ENCODE measurements at regions not wholly inside any gene's neighbourhood (a gene's known extent, or its start where the extent isn't known, plus 50 kb on each side); places are given as distances from the start of the nearest gene placed in this dataset.
"Not testable (repeated sequence)": the region's sequence is repeated elsewhere in the genome, so short reads cannot be mapped to it uniquely, and the experiment has no call there.

DNA sequence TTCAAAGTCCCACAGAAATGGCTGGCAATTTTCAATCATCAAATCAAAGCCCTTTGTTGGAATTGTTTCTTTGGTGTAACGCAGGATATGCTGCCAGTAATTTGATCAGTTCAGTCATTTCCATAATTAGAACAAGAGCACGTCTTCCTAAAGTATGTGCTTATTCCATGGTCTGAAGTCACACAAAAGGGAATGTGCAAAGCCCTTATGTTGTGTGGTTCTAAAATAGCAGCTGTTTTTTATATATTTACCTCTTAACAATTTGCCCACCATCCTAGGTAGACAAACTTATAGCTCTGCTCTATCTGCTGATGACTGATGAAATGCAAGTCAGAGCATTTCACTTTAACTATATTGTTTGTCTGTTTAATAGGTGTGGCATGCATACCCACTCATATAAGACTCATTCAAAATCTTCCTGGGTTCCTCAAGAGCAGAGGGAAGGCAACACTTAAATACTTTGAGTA is 176.1 kb upstream of the SLC38A2 start:
- DNase-seq (ENCODE audit: low read depth): peak; percentile 42

GRCh38 chr12:46547421-46548354 is 175.1 kb upstream of the SLC38A2 start:
- DNase-seq (ENCODE audit: low read depth): peak; percentile 71

DNA sequence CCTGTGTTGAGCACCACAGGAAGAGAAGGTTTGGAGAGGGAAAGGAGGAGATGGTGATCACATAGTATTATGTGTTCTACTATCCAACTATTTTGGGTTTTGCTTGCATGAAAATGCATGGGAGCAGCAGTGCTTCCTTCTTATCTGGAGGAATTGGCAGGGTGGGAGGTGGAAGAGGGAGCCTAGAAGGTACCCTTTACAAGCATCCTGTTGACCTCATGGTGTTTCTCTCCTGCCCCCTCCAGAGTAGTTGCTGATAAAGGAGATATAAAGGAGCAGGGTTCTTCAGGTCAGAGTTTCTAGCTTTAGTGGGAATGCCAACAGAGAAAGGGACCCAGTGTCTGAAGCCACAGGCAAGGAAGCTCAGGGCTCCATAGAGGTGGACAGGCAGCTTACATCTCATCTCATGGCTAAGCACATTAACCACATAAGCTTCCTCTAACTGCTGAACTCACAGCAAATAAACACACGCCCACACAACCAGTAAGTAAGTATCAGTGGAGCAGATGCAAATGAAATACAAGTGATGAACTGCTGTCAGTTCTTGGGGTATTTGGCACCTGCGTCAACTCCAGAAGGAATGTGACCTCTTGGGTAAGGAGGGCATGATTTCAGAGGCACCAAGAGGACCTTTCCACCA is 174.2 kb upstream of the SLC38A2 start:
- DNase-seq (ENCODE audit: low read depth): no peak

- DNase-seq (ENCODE audit: low read depth): not testable (repeated sequence)
Observed at GRCh38 chr12:46543378-46543795, 170.8 kb upstream of the SLC38A2 start.

GRCh38 chr12:46538976-46539375 is 166.4 kb upstream of the SLC38A2 start:
- no peak for DNase-seq (ENCODE audit: low read depth)

DNA sequence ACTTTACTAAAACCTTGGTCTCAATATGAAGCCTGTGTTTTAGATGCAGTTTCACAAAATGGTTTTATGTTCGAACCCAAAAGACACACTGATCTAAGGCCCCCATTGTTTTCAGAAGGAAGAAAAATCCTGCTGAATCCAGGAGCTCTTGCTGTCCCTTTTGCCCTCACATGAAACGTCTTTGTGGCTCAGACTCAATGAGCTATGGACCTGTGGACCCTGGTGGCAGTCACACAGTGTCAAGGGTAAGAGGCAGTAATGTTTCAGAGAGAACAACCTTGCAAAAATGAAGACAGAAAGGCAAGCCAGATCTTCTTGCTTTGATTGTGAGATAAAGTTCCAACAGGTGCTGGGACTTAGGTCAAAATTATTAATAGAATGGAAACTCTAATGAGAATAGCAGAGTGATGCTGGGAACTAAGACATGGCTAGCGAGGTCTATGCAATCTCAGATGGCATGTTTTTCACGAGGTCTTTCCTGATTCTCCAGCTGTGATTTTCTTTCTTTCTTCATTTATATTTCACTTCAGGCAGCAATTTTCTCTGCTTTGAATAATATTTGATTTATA is 164.9 kb upstream of the SLC38A2 start:
- no peak for DNase-seq (ENCODE audit: low read depth)

- not testable (repeated sequence) for DNase-seq (ENCODE audit: low read depth)
Observed at GRCh38 chr12:46536316-46536715, 163.7 kb upstream of the SLC38A2 start.

GRCh38 chr12:46535907-46536306 is 163.3 kb upstream of the SLC38A2 start:
- DNase-seq (ENCODE audit: low read depth): no peak

- DNase-seq (ENCODE audit: low read depth): no peak
Observed at GRCh38 chr12:46535376-46535775, 162.8 kb upstream of the SLC38A2 start.

GRCh38 chr12:46534327-46534840 is 161.8 kb upstream of the SLC38A2 start:
- DNase-seq (ENCODE audit: low read depth): no peak

- no peak for DNase-seq (ENCODE audit: low read depth)
Observed at GRCh38 chr12:46533723-46534122, 161.2 kb upstream of the SLC38A2 start.

GRCh38 chr12:46531804-46532203 is 159.2 kb upstream of the SLC38A2 start:
- no peak for DNase-seq (ENCODE audit: low read depth)

- DNase-seq (ENCODE audit: low read depth): no peak
Observed at GRCh38 chr12:46531059-46531785, 158.6 kb upstream of the SLC38A2 start.

GRCh38 chr12:46530373-46531056 is 157.9 kb upstream of the SLC38A2 start:
- DNase-seq (ENCODE audit: low read depth): no peak

DNA sequence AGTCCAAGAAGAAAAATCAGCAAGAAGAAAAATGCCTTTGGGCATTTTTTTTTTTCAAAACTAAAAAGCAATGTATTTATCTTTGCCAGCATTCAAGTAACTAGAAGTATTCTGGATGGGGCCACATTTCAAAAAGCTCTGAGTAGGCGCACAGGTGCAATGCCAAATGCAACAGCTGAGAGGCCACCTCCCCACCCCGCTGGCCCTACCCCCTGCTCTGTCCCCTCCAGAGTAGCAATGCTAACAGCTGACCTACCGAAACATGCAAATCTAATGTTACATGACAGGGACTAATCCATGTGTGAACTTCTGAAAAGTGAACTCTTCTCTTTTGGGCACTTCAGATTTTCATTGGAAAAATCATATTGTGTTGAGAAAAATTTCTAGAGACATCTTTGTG is 153.7 kb upstream of the SLC38A2 start:
- DNase-seq (ENCODE audit: low read depth): no peak

DNA sequence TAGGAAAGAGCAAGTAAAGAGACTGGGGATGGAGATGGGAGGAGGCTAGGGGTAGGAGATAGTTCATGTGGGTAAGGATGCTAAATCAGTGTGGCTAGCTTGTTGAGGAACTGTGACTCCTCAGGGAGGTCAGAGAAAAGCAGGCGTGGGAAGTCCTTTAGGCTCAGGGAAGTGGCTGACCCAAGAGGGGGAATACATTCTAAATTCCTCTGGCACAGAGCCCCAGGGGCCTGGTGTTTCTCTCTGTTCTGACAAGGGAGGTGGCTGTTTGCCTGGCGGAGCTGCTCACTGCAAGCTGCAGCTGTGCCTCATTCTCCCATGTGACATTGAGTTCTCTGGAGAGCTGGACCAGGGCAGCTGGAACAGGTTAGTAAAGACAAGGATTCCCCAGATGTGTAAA is 152.2 kb upstream of the SLC38A2 start:
- DNase-seq (ENCODE audit: low read depth): peak; percentile 76

DNA sequence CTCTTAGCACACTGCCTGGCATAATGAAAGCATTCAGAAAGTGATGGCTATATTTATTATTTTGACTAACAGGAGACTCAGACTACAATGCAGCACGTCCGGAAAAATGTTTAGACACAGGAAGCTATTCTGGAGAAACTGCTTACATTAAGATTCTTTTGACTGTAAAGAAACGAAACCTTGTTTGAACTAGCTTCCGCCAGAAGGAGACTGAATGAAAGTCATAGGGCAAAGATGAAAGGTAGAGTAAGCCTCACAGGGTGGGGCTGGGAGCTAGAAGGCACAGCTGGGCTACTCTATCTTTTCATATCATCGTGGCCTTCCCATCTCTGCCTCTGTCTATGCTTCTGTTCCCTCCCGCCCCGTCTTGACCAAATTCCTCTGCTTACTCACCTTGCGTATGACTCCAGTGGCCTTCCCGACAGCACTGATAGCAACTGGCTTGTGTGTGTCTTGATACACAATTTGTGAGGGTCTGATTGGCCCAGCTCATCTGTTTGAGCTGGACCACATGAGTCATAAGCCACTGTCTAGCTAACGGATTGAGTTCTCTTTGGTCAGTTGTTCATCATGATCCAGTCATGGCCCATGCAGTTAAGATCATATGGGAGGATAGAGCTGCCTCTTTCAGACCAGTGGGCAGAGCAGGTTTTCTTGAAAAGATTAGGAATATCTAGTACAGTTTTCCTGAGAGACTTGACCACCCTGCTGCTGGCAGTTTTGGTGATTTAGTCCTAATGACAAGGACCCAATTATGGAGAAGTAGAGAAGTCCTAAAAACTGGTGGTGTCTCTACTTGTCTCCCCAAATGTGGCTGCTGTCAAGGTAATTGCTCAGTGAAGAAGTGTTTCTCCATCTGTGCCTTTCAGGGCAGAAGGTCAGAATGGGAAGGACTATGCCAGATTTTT is 151.5 kb upstream of the SLC38A2 start:
- DNase-seq (ENCODE audit: low read depth): peak; percentile 97

DNA sequence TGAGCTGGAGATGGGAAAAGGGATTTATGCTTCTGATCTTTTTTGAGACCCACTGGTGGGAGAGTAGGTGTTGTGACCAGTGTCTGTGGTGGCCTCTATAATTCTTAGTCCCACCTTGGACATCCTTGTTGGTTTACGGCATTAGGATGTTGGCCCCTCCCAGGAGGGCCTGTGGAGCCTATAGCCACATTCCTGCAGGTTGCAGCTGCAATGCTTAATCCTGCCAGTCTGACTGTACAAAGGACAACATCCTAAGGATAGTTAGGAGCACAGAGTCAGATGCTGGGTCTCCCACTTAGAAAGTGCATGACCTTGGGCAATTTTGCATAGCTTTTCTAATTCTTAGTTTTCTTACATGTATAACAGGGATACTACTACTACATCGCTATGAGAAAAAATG is 150.9 kb upstream of the SLC38A2 start:
- DNase-seq (ENCODE audit: low read depth): peak; percentile 38

DNA sequence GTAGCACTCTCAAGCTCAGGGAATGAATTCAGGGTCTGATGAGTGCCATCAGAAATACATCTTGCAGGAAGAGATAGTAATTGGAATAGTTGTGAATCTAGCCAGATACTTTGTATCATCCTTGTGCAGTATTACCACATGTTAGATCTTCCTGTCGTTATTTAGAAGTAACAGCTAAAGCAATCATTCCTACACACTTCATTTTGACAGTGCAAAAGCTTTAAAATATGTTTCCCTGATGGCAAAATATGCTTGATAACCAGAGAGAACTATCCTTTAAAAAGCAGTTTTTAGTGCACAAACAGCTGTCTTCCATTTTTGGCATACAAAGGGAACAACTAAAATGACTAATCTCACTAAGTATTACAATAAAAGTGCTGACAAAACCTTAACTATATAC is 149.5 kb upstream of the SLC38A2 start:
- no peak for DNase-seq (ENCODE audit: low read depth)

GRCh38 chr12:46521145-46521544 is 148.6 kb upstream of the SLC38A2 start:
- no peak for DNase-seq (ENCODE audit: low read depth)

Data from RPMI7951 (cell line).